ENCODE measurements at regions not wholly inside any gene's neighbourhood (a gene's known extent, or its start where the extent isn't known, plus 50 kb on each side); places are given as distances from the start of the nearest gene placed in this dataset.

- Histone ChIP-seq H3K4me3 (ENCODE audit: low read length) (no peak overlapping the region), H3K36me3 (ENCODE audit: control insufficient read depth, insufficient read depth, low read length) (no peaks in the 10 kb centered on the region), H3K4me1 (ENCODE audit: control insufficient read depth, insufficient read depth, low read length) (no peaks in the 10 kb centered on the region), H3K27me3 (ENCODE audit: control insufficient read depth, insufficient read depth, low read length) (no peaks in the 10 kb centered on the region), H3K9me3 (ENCODE audit: control insufficient read depth, insufficient read depth, low read length) (no peaks in the 10 kb centered on the region), H3K27ac (ENCODE audit: low read length) (no peak overlapping the region)
- DNase-seq (ENCODE audit: low read depth, low spot score) = no peak
- WGBS (ENCODE audit: insufficient coverage, insufficient read length) = no CpG with 5 or more reads among the region's 7 CpGs
Measured at GRCh38 chr1:29515170-29515955, 279.0 kb downstream of the PTPRU start.

GRCh38 chr1:29514361-29515169 is 278.2 kb downstream of the PTPRU start:
- DNase-seq (ENCODE audit: low read depth, low spot score) = no peak
- no peak overlapping the region for H3K4me3 ChIP-seq (ENCODE audit: low read length)
- H3K36me3 ChIP-seq (ENCODE audit: control insufficient read depth, insufficient read depth, low read length) = no peaks in the 10 kb centered on the region
- no peak overlapping the region for H3K27ac ChIP-seq (ENCODE audit: low read length)
- no peaks in the 10 kb centered on the region for H3K9me3 ChIP-seq (ENCODE audit: control insufficient read depth, insufficient read depth, low read length)
- WGBS (ENCODE audit: insufficient coverage, insufficient read length) = no CpG with 5 or more reads among the region's 18 CpGs
- no peaks in the 10 kb centered on the region for H3K27me3 ChIP-seq (ENCODE audit: control insufficient read depth, insufficient read depth, low read length)
- H3K4me1 ChIP-seq (ENCODE audit: control insufficient read depth, insufficient read depth, low read length) = no peaks in the 10 kb centered on the region

- no CpG with 5 or more reads among the region's 5 CpGs for WGBS (ENCODE audit: insufficient coverage, insufficient read length)
- DNase-seq (ENCODE audit: low read depth, low spot score) = peak; percentile 58
Measured at GRCh38 chr1:29513357-29513756, 277.0 kb downstream of the PTPRU start.

GRCh38 chr1:29511436-29511835 is 275.1 kb downstream of the PTPRU start:
- Histone ChIP-seq H3K9me3 (ENCODE audit: control insufficient read depth, insufficient read depth, low read length) (no peaks in the 10 kb centered on the region), H3K27me3 (ENCODE audit: control insufficient read depth, insufficient read depth, low read length) (no peaks in the 10 kb centered on the region), H3K4me1 (ENCODE audit: control insufficient read depth, insufficient read depth, low read length) (no peaks in the 10 kb centered on the region), H3K27ac (ENCODE audit: low read length) (no peak overlapping the region), H3K36me3 (ENCODE audit: control insufficient read depth, insufficient read depth, low read length) (no peaks in the 10 kb centered on the region), H3K4me3 (ENCODE audit: low read length) (no peak overlapping the region)
- no peak for DNase-seq (ENCODE audit: low read depth, low spot score)
- no CpG with 5 or more reads among the region's 6 CpGs for WGBS (ENCODE audit: insufficient coverage, insufficient read length)

More at GRCh38 chr1:29513357-29513756, 277.0 kb downstream of the PTPRU start:
- H3K27ac ChIP-seq (ENCODE audit: low read length) = no peak overlapping the region
- no peaks in the 10 kb centered on the region for H3K4me1 ChIP-seq (ENCODE audit: control insufficient read depth, insufficient read depth, low read length)
- no peaks in the 10 kb centered on the region for H3K9me3 ChIP-seq (ENCODE audit: control insufficient read depth, insufficient read depth, low read length)
- no peaks in the 10 kb centered on the region for H3K36me3 ChIP-seq (ENCODE audit: control insufficient read depth, insufficient read depth, low read length)
- no peaks in the 10 kb centered on the region for H3K27me3 ChIP-seq (ENCODE audit: control insufficient read depth, insufficient read depth, low read length)
- H3K4me3 ChIP-seq (ENCODE audit: low read length) = no peak overlapping the region

- Histone ChIP-seq H3K27me3 (ENCODE audit: control insufficient read depth, insufficient read depth, low read length) (no peaks in the 10 kb centered on the region), H3K36me3 (ENCODE audit: control insufficient read depth, insufficient read depth, low read length) (no peaks in the 10 kb centered on the region), H3K27ac (ENCODE audit: low read length) (no peak overlapping the region), H3K4me1 (ENCODE audit: control insufficient read depth, insufficient read depth, low read length) (no peaks in the 10 kb centered on the region), H3K4me3 (ENCODE audit: low read length) (no peak overlapping the region), H3K9me3 (ENCODE audit: control insufficient read depth, insufficient read depth, low read length) (no peaks in the 10 kb centered on the region)
- DNase-seq (ENCODE audit: low read depth, low spot score) = no peak
- no CpG with 5 or more reads among the region's 3 CpGs for WGBS (ENCODE audit: insufficient coverage, insufficient read length)
Measured at GRCh38 chr1:29508458-29509107, 272.3 kb downstream of the PTPRU start.

GRCh38 chr1:29506678-29507225 is 270.4 kb downstream of the PTPRU start:
- Histone ChIP-seq H3K27ac (ENCODE audit: low read length) (no peak overlapping the region), H3K36me3 (ENCODE audit: control insufficient read depth, insufficient read depth, low read length) (no peaks in the 10 kb centered on the region), H3K9me3 (ENCODE audit: control insufficient read depth, insufficient read depth, low read length) (no peaks in the 10 kb centered on the region), H3K4me3 (ENCODE audit: low read length) (no peak overlapping the region), H3K4me1 (ENCODE audit: control insufficient read depth, insufficient read depth, low read length) (peaks cover 3% of the 10 kb centered on the region; the same call in 1 of the 2 replicates), H3K27me3 (ENCODE audit: control insufficient read depth, insufficient read depth, low read length) (no peaks in the 10 kb centered on the region)
- DNase-seq (ENCODE audit: low read depth, low spot score) = no peak
- WGBS (ENCODE audit: insufficient coverage, insufficient read length) = no CpG with 5 or more reads among the region's 12 CpGs

GRCh38 chr1:29505532-29506220 is 269.4 kb downstream of the PTPRU start:
- no peak overlapping the region for H3K27ac ChIP-seq (ENCODE audit: low read length)
- no peak overlapping the region for H3K4me3 ChIP-seq (ENCODE audit: low read length)
- H3K4me1 ChIP-seq (ENCODE audit: control insufficient read depth, insufficient read depth, low read length) = peaks cover 5% of the 10 kb centered on the region
- no peaks in the 10 kb centered on the region for H3K27me3 ChIP-seq (ENCODE audit: control insufficient read depth, insufficient read depth, low read length)
- DNase-seq (ENCODE audit: low read depth, low spot score) = no peak
- no peaks in the 10 kb centered on the region for H3K36me3 ChIP-seq (ENCODE audit: control insufficient read depth, insufficient read depth, low read length)
- no CpG with 5 or more reads among the region's 10 CpGs for WGBS (ENCODE audit: insufficient coverage, insufficient read length)
- no peaks in the 10 kb centered on the region for H3K9me3 ChIP-seq (ENCODE audit: control insufficient read depth, insufficient read depth, low read length)

GRCh38 chr1:29504709-29505410 is 268.5 kb downstream of the PTPRU start:
- Histone ChIP-seq H3K27me3 (ENCODE audit: control insufficient read depth, insufficient read depth, low read length) (no peaks in the 10 kb centered on the region), H3K27ac (ENCODE audit: low read length) (no peak overlapping the region), H3K4me1 (ENCODE audit: control insufficient read depth, insufficient read depth, low read length) (peaks cover 7% of the 10 kb centered on the region), H3K9me3 (ENCODE audit: control insufficient read depth, insufficient read depth, low read length) (no peaks in the 10 kb centered on the region), H3K36me3 (ENCODE audit: control insufficient read depth, insufficient read depth, low read length) (no peaks in the 10 kb centered on the region), H3K4me3 (ENCODE audit: low read length) (no peak overlapping the region)
- DNase-seq (ENCODE audit: low read depth, low spot score) = no peak
- WGBS (ENCODE audit: insufficient coverage, insufficient read length) = no CpG with 5 or more reads among the region's 8 CpGs

GRCh38 chr1:29504196-29504595 is 267.9 kb downstream of the PTPRU start:
- H3K27me3 ChIP-seq (ENCODE audit: control insufficient read depth, insufficient read depth, low read length) = no peaks in the 10 kb centered on the region
- no peaks in the 10 kb centered on the region for H3K36me3 ChIP-seq (ENCODE audit: control insufficient read depth, insufficient read depth, low read length)
- no peak overlapping the region for H3K27ac ChIP-seq (ENCODE audit: low read length)
- no CpG with 5 or more reads among the region's 4 CpGs for WGBS (ENCODE audit: insufficient coverage, insufficient read length)
- DNase-seq (ENCODE audit: low read depth, low spot score) = no peak
- H3K9me3 ChIP-seq (ENCODE audit: control insufficient read depth, insufficient read depth, low read length) = no peaks in the 10 kb centered on the region
- H3K4me1 ChIP-seq (ENCODE audit: control insufficient read depth, insufficient read depth, low read length) = peaks cover 8% of the 10 kb centered on the region
- H3K4me3 ChIP-seq (ENCODE audit: low read length) = no peak overlapping the region
